ENCODE measurements at regions not wholly inside any gene's neighbourhood (a gene's known extent, or its start where the extent isn't known, plus 50 kb on each side); places are given as distances from the start of the nearest gene placed in this dataset.

- H3K9ac ChIP-seq (ENCODE audit: low read length in 3 of 3) = no peak overlapping the region
- H3K36me3 ChIP-seq (ENCODE audit: control insufficient read depth in 2 of 3, insufficient read depth in 3 of 3, low read length in 3 of 3) = no peaks in the 10 kb centered on the region
- DNase-seq = no peak
Measured at GRCh38 chr4:38512840-38513239, 151.2 kb upstream of the KLF3 start.

GRCh38 chr4:38514465-38515146 lies 149.4 kb upstream of the KLF3 start:
- H3K4me3 ChIP-seq (ENCODE audit: low read length in 3 of 3) = no peak overlapping the region
- no peak overlapping the region for H3K9ac ChIP-seq (ENCODE audit: low read length in 3 of 3)

More at GRCh38 chr4:38512840-38513239, 151.2 kb upstream of the KLF3 start:
- Histone ChIP-seq H3K27me3 (ENCODE audit: control insufficient read depth, insufficient read depth, low read length) (no peaks in the 10 kb centered on the region), H3K27ac (ENCODE audit: low read depth in 2 of 2, low read length in 2 of 2) (no peak overlapping the region), H3K4me3 (ENCODE audit: low read length in 3 of 3) (no peak overlapping the region), H3K4me1 (ENCODE audit: control insufficient read depth in 2 of 3, insufficient read depth in 2 of 3, low read depth in 1 of 3, low read length in 3 of 3) (no peaks in the 10 kb centered on the region), H3K9me3 (ENCODE audit: control insufficient read depth in 2 of 3, insufficient read depth in 1 of 3, low read length in 3 of 3) (no peaks in the 10 kb centered on the region)
- intact Hi-C loops (cut with DNase I) = no loop called here
- no peak for TF ChIP-seq CTCF (IDR thresholded peaks at IDR 0.05; ENCODE audit: borderline replicate concordance, extremely low read depth, insufficient read depth)
- FAIRE-seq = no peak

GRCh38 chr4:38516190-38516589 lies 147.8 kb upstream of the KLF3 start:
- Histone ChIP-seq H3K36me3 (ENCODE audit: control insufficient read depth in 2 of 3, insufficient read depth in 3 of 3, low read length in 3 of 3) (no peaks in the 10 kb centered on the region), H3K27ac (ENCODE audit: low read depth in 2 of 2, low read length in 2 of 2) (no peak overlapping the region), H3K27me3 (ENCODE audit: control insufficient read depth, insufficient read depth, low read length) (no peaks in the 10 kb centered on the region), H3K9me3 (ENCODE audit: control insufficient read depth in 2 of 3, insufficient read depth in 1 of 3, low read length in 3 of 3) (no peaks in the 10 kb centered on the region), H3K4me1 (ENCODE audit: control insufficient read depth in 2 of 3, insufficient read depth in 2 of 3, low read depth in 1 of 3, low read length in 3 of 3) (no peaks in the 10 kb centered on the region), H3K9ac (ENCODE audit: low read length in 3 of 3) (no peak overlapping the region), H3K4me3 (ENCODE audit: low read length in 3 of 3) (no peak overlapping the region)
- intact Hi-C loops (cut with DNase I) = no loop called here
- no peak for FAIRE-seq
- TF ChIP-seq CTCF (IDR thresholded peaks at IDR 0.05; ENCODE audit: borderline replicate concordance, extremely low read depth, insufficient read depth) = no peak
- DNase-seq = no peak

More at GRCh38 chr4:38514465-38515146, 149.4 kb upstream of the KLF3 start:
- intact Hi-C loops (cut with DNase I) = no loop called here
- H3K27me3 ChIP-seq (ENCODE audit: control insufficient read depth, insufficient read depth, low read length) = no peaks in the 10 kb centered on the region
- TF ChIP-seq CTCF (IDR thresholded peaks at IDR 0.05; ENCODE audit: borderline replicate concordance, extremely low read depth, insufficient read depth) = no peak
- H3K36me3 ChIP-seq (ENCODE audit: control insufficient read depth in 2 of 3, insufficient read depth in 3 of 3, low read length in 3 of 3) = no peaks in the 10 kb centered on the region
- no peaks in the 10 kb centered on the region for H3K9me3 ChIP-seq (ENCODE audit: control insufficient read depth in 2 of 3, insufficient read depth in 1 of 3, low read length in 3 of 3)
- FAIRE-seq (no peak), DNase-seq (no peak)
- H3K27ac ChIP-seq (ENCODE audit: low read depth in 2 of 2, low read length in 2 of 2) = no peak overlapping the region
- H3K4me1 ChIP-seq (ENCODE audit: control insufficient read depth in 2 of 3, insufficient read depth in 2 of 3, low read depth in 1 of 3, low read length in 3 of 3) = no peaks in the 10 kb centered on the region

- DNase-seq = no peak
- FAIRE-seq = no peak
Measured at GRCh38 chr4:38519666-38520065, 144.3 kb upstream of the KLF3 start.

More at GRCh38 chr4:38519666-38520065, 144.3 kb upstream of the KLF3 start:
- no peak overlapping the region for H3K9ac ChIP-seq (ENCODE audit: low read length in 3 of 3)
- no peaks in the 10 kb centered on the region for H3K27me3 ChIP-seq (ENCODE audit: control insufficient read depth, insufficient read depth, low read length)
- no peak overlapping the region for H3K4me3 ChIP-seq (ENCODE audit: low read length in 3 of 3)
- no peaks in the 10 kb centered on the region for H3K4me1 ChIP-seq (ENCODE audit: control insufficient read depth in 2 of 3, insufficient read depth in 2 of 3, low read depth in 1 of 3, low read length in 3 of 3)
- H3K27ac ChIP-seq (ENCODE audit: low read depth in 2 of 2, low read length in 2 of 2) = no peak overlapping the region
- H3K36me3 ChIP-seq (ENCODE audit: control insufficient read depth in 2 of 3, insufficient read depth in 3 of 3, low read length in 3 of 3) = no peaks in the 10 kb centered on the region
- H3K9me3 ChIP-seq (ENCODE audit: control insufficient read depth in 2 of 3, insufficient read depth in 1 of 3, low read length in 3 of 3) = no peaks in the 10 kb centered on the region
- TF ChIP-seq CTCF (IDR thresholded peaks at IDR 0.05; ENCODE audit: borderline replicate concordance, extremely low read depth, insufficient read depth) = no peak
- intact Hi-C loops (cut with DNase I) = no loop called here

Measured in kidney (tissue), 13 donors.